SJSA1 (cell line): ENCODE measurements at regions not wholly inside any gene's neighbourhood (a gene's known extent, or its start where the extent isn't known, plus 50 kb on each side); places are given as distances from the start of the nearest gene placed in this dataset.
"Not testable (repeated sequence)": the region's sequence is repeated elsewhere in the genome, so short reads cannot be mapped to it uniquely, and the experiment has no call there.

Source experiments
- DNase-seq, 2 experiments: peaks; one replicate each; pipeline ENCODE4 v3.0.0-alpha.2; 2015 to 2020; ENCODE audit warnings: low spot score in 2 of 2, low read depth in 1 of 2
- H3K27ac ChIP-seq: fragments of 250-450 bp; sonication (Bioruptor Pico); 2 replicates; pipeline ENCODE4 v1.5.1; 2020; ENCODE audit warnings: mild to moderate bottlenecking, moderate library complexity
- H3K27me3 ChIP-seq: fragments of 250-450 bp; sonication (Bioruptor Pico); replicated peaks from 2 replicates; pipeline ENCODE4 v1.5.1; 2020; ENCODE audit warnings: mild to moderate bottlenecking, moderate library complexity
- H3K36me3 ChIP-seq: fragments of 250-450 bp; sonication (Bioruptor Pico); 2 replicates; pipeline ENCODE4 v1.5.1; 2020; ENCODE audit warnings: mild to moderate bottlenecking
- H3K4me1 ChIP-seq: fragments of 250-450 bp; sonication (Bioruptor Pico); replicated peaks from 2 replicates; pipeline ENCODE4 v1.6.1; 2021; ENCODE audit warnings: mild to moderate bottlenecking
- H3K4me3 ChIP-seq: fragments of 250-450 bp; sonication (Bioruptor Pico); 2 replicates; pipeline ENCODE4 v1.5.1; 2020; ENCODE audit warnings: mild to moderate bottlenecking
- H3K9me3 ChIP-seq: fragments of 250-450 bp; sonication (Bioruptor Pico); replicated peaks from 2 replicates; pipeline ENCODE4 v1.5.1; 2020; ENCODE audit warnings: mild to moderate bottlenecking

- no peaks in the 10 kb centered on the region for H3K9me3 ChIP-seq
- peak; percentile 66 to 75 for DNase-seq
- H3K36me3 ChIP-seq = no peaks in the 10 kb centered on the region
- peaks cover 26% of the 10 kb centered on the region for H3K4me1 ChIP-seq
- H3K27me3 ChIP-seq = no peaks in the 10 kb centered on the region
- H3K27ac ChIP-seq = peak overlapping the region; percentile 50
- no peak overlapping the region for H3K4me3 ChIP-seq
These were observed 367.8 kb upstream of the SLC7A11 start for GRCh38 chr4:138609943-138610350.

- Histone ChIP-seq H3K4me3 (no peak overlapping the region), H3K4me1 (peaks cover 17% of the 10 kb centered on the region), H3K27me3 (no peaks in the 10 kb centered on the region), H3K36me3 (no peaks in the 10 kb centered on the region), H3K27ac (no peak overlapping the region), H3K9me3 (0 out of 2 replicates have a peak, but pooled peaks cover 4% of the 10 kb centered on the region)
- DNase-seq = no peak
These were observed 362.4 kb upstream of the SLC7A11 start for GRCh38 chr4:138604556-138604955.

- Histone ChIP-seq H3K27me3 (no peaks in the 10 kb centered on the region), H3K27ac (no peak overlapping the region), H3K36me3 (no peaks in the 10 kb centered on the region), H3K4me3 (no peak overlapping the region), H3K9me3 (0 out of 2 replicates have a peak, but pooled peaks cover 4% of the 10 kb centered on the region), H3K4me1 (peaks cover 12% of the 10 kb centered on the region)
- DNase-seq = peak in 1 of 2 experiments; percentile 53
These were observed 360.5 kb upstream of the SLC7A11 start for GRCh38 chr4:138602664-138603063.

- H3K36me3 ChIP-seq = no peaks in the 10 kb centered on the region
- H3K27ac ChIP-seq = no peak overlapping the region
- no peak for DNase-seq
- no peak overlapping the region for H3K4me3 ChIP-seq
- peaks cover 12% of the 10 kb centered on the region for H3K4me1 ChIP-seq
- H3K27me3 ChIP-seq = no peaks in the 10 kb centered on the region
- H3K9me3 ChIP-seq = 0 out of 2 replicates have a peak, but pooled peaks cover 4% of the 10 kb centered on the region
These were observed 357.8 kb upstream of the SLC7A11 start for GRCh38 chr4:138599965-138600364.

- no peak overlapping the region for H3K4me3 ChIP-seq
- 0 out of 2 replicates have a peak, but pooled peaks cover 4% of the 10 kb centered on the region for H3K9me3 ChIP-seq
- no peaks in the 10 kb centered on the region for H3K27me3 ChIP-seq
- H3K27ac ChIP-seq = no peak overlapping the region
- H3K36me3 ChIP-seq = no peaks in the 10 kb centered on the region
- peaks cover 10% of the 10 kb centered on the region for H3K4me1 ChIP-seq
- no peak for DNase-seq
These were observed 356.1 kb upstream of the SLC7A11 start for GRCh38 chr4:138598226-138598625.

GRCh38 chr4:138596896-138597295, 354.7 kb upstream of the SLC7A11 start:
- Histone ChIP-seq H3K27ac (no peak overlapping the region), H3K4me3 (no peak overlapping the region), H3K4me1 (no peaks in the 10 kb centered on the region; the same call in 1 of the 2 replicates), H3K36me3 (no peaks in the 10 kb centered on the region), H3K9me3 (0 out of 2 replicates have a peak, but pooled peaks cover 4% of the 10 kb centered on the region), H3K27me3 (no peaks in the 10 kb centered on the region)
- DNase-seq = no peak

- Histone ChIP-seq H3K4me1 (no peaks in the 10 kb centered on the region), H3K27me3 (no peaks in the 10 kb centered on the region), H3K36me3 (no peaks in the 10 kb centered on the region), H3K9me3 (no peaks in the 10 kb centered on the region), H3K27ac (no peak overlapping the region), H3K4me3 (no peak overlapping the region)
- DNase-seq = no peak
These were observed 353.7 kb upstream of the SLC7A11 start for GRCh38 chr4:138595731-138596460.

GRCh38 chr4:138595171-138595570, 353.0 kb upstream of the SLC7A11 start:
- DNase-seq = no peak
- no peaks in the 10 kb centered on the region for H3K9me3 ChIP-seq
- H3K4me3 ChIP-seq = no peak overlapping the region
- no peaks in the 10 kb centered on the region for H3K27me3 ChIP-seq
- H3K27ac ChIP-seq = no peak overlapping the region
- H3K36me3 ChIP-seq = no peaks in the 10 kb centered on the region
- H3K4me1 ChIP-seq = no peaks in the 10 kb centered on the region

- Histone ChIP-seq H3K27me3 (no peaks in the 10 kb centered on the region), H3K27ac (no peak overlapping the region), H3K36me3 (no peaks in the 10 kb centered on the region), H3K9me3 (no peaks in the 10 kb centered on the region), H3K4me3 (no peak overlapping the region), H3K4me1 (no peaks in the 10 kb centered on the region)
- no peak for DNase-seq
These were observed 350.6 kb upstream of the SLC7A11 start for GRCh38 chr4:138592796-138593195.

GRCh38 chr4:138591808-138592207, 349.7 kb upstream of the SLC7A11 start:
- Histone ChIP-seq H3K4me3 (no peak overlapping the region), H3K36me3 (no peaks in the 10 kb centered on the region), H3K27me3 (no peaks in the 10 kb centered on the region), H3K9me3 (no peaks in the 10 kb centered on the region), H3K4me1 (no peaks in the 10 kb centered on the region), H3K27ac (no peak overlapping the region)
- no peak for DNase-seq

- no peaks in the 10 kb centered on the region for H3K4me1 ChIP-seq
- no peaks in the 10 kb centered on the region for H3K27me3 ChIP-seq
- no peaks in the 10 kb centered on the region for H3K36me3 ChIP-seq
- H3K4me3 ChIP-seq = no peak overlapping the region
- H3K9me3 ChIP-seq = no peaks in the 10 kb centered on the region
- DNase-seq = no peak
- H3K27ac ChIP-seq = no peak overlapping the region
These were observed 346.4 kb upstream of the SLC7A11 start for GRCh38 chr4:138588501-138588900.

GRCh38 chr4:138579146-138579545, 337.0 kb upstream of the SLC7A11 start:
- H3K36me3 ChIP-seq = no peaks in the 10 kb centered on the region
- H3K27me3 ChIP-seq = no peaks in the 10 kb centered on the region
- H3K4me1 ChIP-seq = no peaks in the 10 kb centered on the region
- H3K4me3 ChIP-seq = no peak overlapping the region
- H3K27ac ChIP-seq = no peak overlapping the region
- DNase-seq = no peak
- H3K9me3 ChIP-seq = 0 out of 2 replicates have a peak, but pooled peaks cover 4% of the 10 kb centered on the region

GRCh38 chr4:138577826-138578225, 335.7 kb upstream of the SLC7A11 start:
- H3K4me1 ChIP-seq, H3K27me3 ChIP-seq, H3K9me3 ChIP-seq, H3K4me3 ChIP-seq, H3K36me3 ChIP-seq, H3K27ac ChIP-seq, DNase-seq: not testable (repeated sequence)

GRCh38 chr4:138577145-138577544, 335.0 kb upstream of the SLC7A11 start:
- no peaks in the 10 kb centered on the region for H3K36me3 ChIP-seq
- no peak overlapping the region for H3K4me3 ChIP-seq
- DNase-seq = no peak
- no peak overlapping the region for H3K27ac ChIP-seq
- no peaks in the 10 kb centered on the region for H3K27me3 ChIP-seq
- no peaks in the 10 kb centered on the region for H3K4me1 ChIP-seq
- 0 out of 2 replicates have a peak, but pooled peaks cover 4% of the 10 kb centered on the region for H3K9me3 ChIP-seq
